SK-N-SH (cell line): ENCODE measurements at regions not wholly inside any gene's neighbourhood (a gene's known extent, or its start where the extent isn't known, plus 50 kb on each side); places are given as distances from the start of the nearest gene placed in this dataset.

Experiments
- CTCF ChIA-PET: fragments of 300-600, 350-600 bp; formaldehyde crosslinking; extraction: SDS; loops from one replicate; lab custom pipeline; 2021; lab: Yijun Ruan, JAX
- POLR2A ChIA-PET: fragments of 350-600 bp; sonication (Branson Sonifier 250); formaldehyde crosslinking; extraction: SDS; loops from one replicate; lab custom pipeline; 2020; ENCODE audit warnings: antibody characterized with exemption, inconsistent platforms; lab: Yijun Ruan, JAX
- DNase-seq: peaks from one replicate; pipeline ENCODE4 v3.0.0; 2012
- H2AFZ ChIP-seq: fragments of 200-600 bp; sonication (generic); 2 replicates; pipeline ENCODE4 v1.8.1; 2016; ENCODE audit warnings: antibody characterized with exemption, mild to moderate bottlenecking, low read depth
- H3F3A ChIP-seq: fragments of 200-600 bp; sonication (generic); replicated peaks from 2 replicates; pipeline ENCODE3; 2016; ENCODE audit warnings: antibody characterized with exemption, mild to moderate bottlenecking; ENCODE audit not compliant: insufficient read depth
- H3K27ac ChIP-seq, 2 experiments: fragments of 200-500 bp in 1 of 2; fragments of 200-600 bp in 1 of 2; sonication (Bioruptor generic) in 1 of 2; sonication (generic), shearing (Covaris generic) in 1 of 2; 2 replicates each; pipeline versions ENCODE4 v1.5.1 to v1.6.1; 2014 to 2016; ENCODE audit warnings: low read depth in 2 of 2, inconsistent platforms in 1 of 2, low read length in 1 of 2, mild to moderate bottlenecking in 1 of 2, mixed read lengths in 1 of 2
- H3K27me3 ChIP-seq: fragments of 200-600 bp; sonication (generic), shearing (Covaris generic); 2 replicates; pipeline ENCODE4 v1.6.1; 2016; ENCODE audit warnings: mixed run types; ENCODE audit not compliant: insufficient read depth
- H3K36me3 ChIP-seq, 2 experiments: fragments of 200-500 bp in 1 of 2; fragments of 200-600 bp in 1 of 2; sonication (Bioruptor generic) in 1 of 2; sonication (generic) in 1 of 2; replicated peaks in 1 of 2; 2 replicates each; pipeline versions ENCODE3 to v1.5.1; 2014 to 2016; ENCODE audit warnings: low read length in 1 of 2, mild to moderate bottlenecking in 1 of 2; ENCODE audit not compliant: insufficient read depth in 2 of 2, control insufficient read depth in 1 of 2
- H3K4me1 ChIP-seq, 2 experiments: fragments of 200-500 bp in 1 of 2; fragments of 200-600 bp in 1 of 2; sonication (Bioruptor generic) in 1 of 2; sonication (generic), shearing (Covaris generic) in 1 of 2; 2 replicates each; pipeline versions ENCODE4 v1.5.1 to v1.6.1; 2014 to 2016; ENCODE audit warnings: low read depth in 1 of 2, low read length in 1 of 2, mixed run types in 1 of 2; ENCODE audit not compliant: insufficient read depth in 2 of 2, control insufficient read depth in 1 of 2
- H3K4me2 ChIP-seq: fragments of 200-600 bp; sonication (generic), shearing (Covaris generic); 2 replicates; pipeline ENCODE4 v1.6.1; 2017; ENCODE audit warnings: mixed run types
- H3K4me3 ChIP-seq, 2 experiments: fragments of 200-500 bp in 1 of 2; fragments of 200-600 bp in 1 of 2; sonication (Bioruptor generic) in 1 of 2; sonication (generic), shearing (Covaris generic) in 1 of 2; 2 replicates each; pipeline versions ENCODE4 v1.5.1 to v1.8.1; 2014 to 2016; ENCODE audit warnings: low read depth in 2 of 2, inconsistent platforms in 1 of 2, low read length in 1 of 2, mild to moderate bottlenecking in 1 of 2, mixed read lengths in 1 of 2, moderate library complexity in 1 of 2
- H3K79me2 ChIP-seq: fragments of 200-600 bp; sonication (generic); 2 replicates; pipeline ENCODE4 v1.8.1; 2017; ENCODE audit warnings: mild to moderate bottlenecking; ENCODE audit not compliant: insufficient read depth
- H3K9ac ChIP-seq: fragments of 200-600 bp; sonication (generic); 2 replicates; pipeline ENCODE4 v1.6.1; 2017; ENCODE audit warnings: mixed run types
- H3K9me2 ChIP-seq: fragments of 200-600 bp; sonication (generic); 2 replicates; pipeline ENCODE4 v1.6.1; 2017; ENCODE audit warnings: mixed run types
- H3K9me3 ChIP-seq: fragments of 200-600 bp; sonication (generic); 2 replicates; pipeline ENCODE4 v1.6.1; 2017; ENCODE audit warnings: mixed run types, mild to moderate bottlenecking, moderate library complexity
- H4K20me1 ChIP-seq: fragments of 200-600 bp; sonication (generic); 2 replicates; pipeline ENCODE4 v1.6.1; 2017; ENCODE audit warnings: mild to moderate bottlenecking, mixed run types; ENCODE audit not compliant: insufficient read depth
- EP300 ChIP-seq, 2 experiments: IDR thresholded peaks; 2 replicates each; pipeline versions ENCODE4 v1.4.0 to v1.6.1; 2012; ENCODE audit warnings: borderline replicate concordance in 1 of 2, low read depth in 1 of 2, low read length in 1 of 2
- EZH2phosphoT487 ChIP-seq: fragments of 200-600 bp; sonication (generic); IDR thresholded peaks from 2 replicates; pipeline ENCODE4 v1.6.1; 2017; ENCODE audit warnings: low read depth, mixed run types, mild to moderate bottlenecking, antibody characterized with exemption, moderate library complexity, borderline replicate concordance
- FOSL2 ChIP-seq: IDR thresholded peaks from 2 replicates; pipeline ENCODE4 v1.4.0; 2012; ENCODE audit warnings: low read depth, mild to moderate bottlenecking, moderate library complexity, borderline replicate concordance
- JUND ChIP-seq: IDR thresholded peaks from 2 replicates; pipeline ENCODE4 v1.4.0; 2012
- MEF2A ChIP-seq: IDR thresholded peaks from 2 replicates; pipeline ENCODE4 v1.4.0; 2012; ENCODE audit warnings: low read depth, borderline replicate concordance
- MXI1 ChIP-seq: IDR thresholded peaks from 2 replicates; pipeline ENCODE4 v1.6.1; 2012; ENCODE audit warnings: mild to moderate bottlenecking, low read depth, low read length, improper control_type of control experiment
- NRF1 ChIP-seq: IDR thresholded peaks from 2 replicates; pipeline ENCODE4 v1.6.1; 2012; ENCODE audit warnings: low read depth, mild to moderate bottlenecking, low read length
- POLR2AphosphoS5 ChIP-seq: IDR thresholded peaks from 2 replicates; pipeline ENCODE4 v1.6.1; 2012; ENCODE audit warnings: low read depth, low read length
- RXRA ChIP-seq: IDR thresholded peaks from 2 replicates; pipeline ENCODE4 v1.4.0; 2012; ENCODE audit warnings: low read depth, mild to moderate bottlenecking, borderline replicate concordance
- SIN3A ChIP-seq: IDR thresholded peaks from 2 replicates; pipeline ENCODE4 v1.6.1; 2012; ENCODE audit warnings: low read depth, mild to moderate bottlenecking, low read length, moderate library complexity, borderline replicate concordance
- YY1 ChIP-seq: IDR thresholded peaks from 2 replicates; pipeline ENCODE4 v1.4.0; 2012; ENCODE audit warnings: low read depth, mild to moderate bottlenecking
- WGBS: methylation state at CpG from one replicate; pipeline ENCODE4 v1.1.6; 2017; ENCODE audit warnings: low lambda C conversion rate; 5-methylcytosine and 5-hydroxymethylcytosine counted together
- TF ChIP-seq, protein P1 (sequence below): fragments of 150-350 bp; IDR thresholded peaks from 2 replicates; pipeline ENCODE4 v1.6.1; 2017; ENCODE audit warnings: antibody characterized with exemption, low read length, low read depth, borderline replicate concordance
- TF ChIP-seq, protein P2 (sequence below): IDR thresholded peaks from 2 replicates; pipeline ENCODE4 v1.4.0; 2012; ENCODE audit warnings: low read depth
- TF ChIP-seq, protein P3 (sequence below): fragments of 200-600 bp; sonication (generic); IDR thresholded peaks from 2 replicates; pipeline ENCODE4 v1.6.1; 2017; ENCODE audit warnings: antibody characterized with exemption, mild to moderate bottlenecking, moderate library complexity

DNA sequence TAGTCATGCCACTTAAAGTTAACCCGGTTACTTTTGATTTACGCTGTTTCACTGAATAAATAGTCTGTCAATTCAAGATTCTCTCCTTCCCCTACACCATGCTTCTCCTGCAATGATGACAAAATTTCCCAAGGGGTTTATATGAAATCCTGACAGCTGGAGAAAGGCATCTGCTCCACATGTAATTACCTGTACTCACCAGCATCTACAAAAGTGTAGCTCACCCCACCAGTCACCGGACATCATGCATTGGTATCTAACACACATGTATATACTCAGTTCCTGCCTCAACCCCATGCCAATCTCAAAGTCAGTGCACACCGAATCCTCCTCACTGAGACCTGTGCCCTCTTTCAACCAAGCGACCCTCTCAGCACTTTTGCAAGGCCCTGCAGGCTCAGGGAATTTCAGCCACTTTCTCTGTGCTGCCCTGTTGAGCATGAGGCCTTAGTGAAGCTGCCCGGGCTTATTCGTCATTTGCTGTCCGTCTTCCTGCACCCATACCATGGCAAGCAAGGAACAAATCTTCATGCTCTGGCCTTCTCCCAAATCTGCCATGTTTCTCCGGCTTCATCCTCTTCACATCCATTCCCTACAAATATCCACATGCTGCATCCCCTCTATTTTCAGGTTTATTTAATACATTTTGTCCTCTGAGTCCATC is 131.6 kb downstream of the SEC23A start:
- ChIA-PET POLR2A (no interaction called here), CTCF (no interaction called here)
- no peaks in the 10 kb centered on the region for H3K9me3 ChIP-seq
- no peaks in the 10 kb centered on the region for H3K36me3 ChIP-seq
- no peaks in the 10 kb centered on the region for H4K20me1 ChIP-seq
- TF ChIP-seq FOSL2 = no peak
- TF ChIP-seq, protein P1, sequence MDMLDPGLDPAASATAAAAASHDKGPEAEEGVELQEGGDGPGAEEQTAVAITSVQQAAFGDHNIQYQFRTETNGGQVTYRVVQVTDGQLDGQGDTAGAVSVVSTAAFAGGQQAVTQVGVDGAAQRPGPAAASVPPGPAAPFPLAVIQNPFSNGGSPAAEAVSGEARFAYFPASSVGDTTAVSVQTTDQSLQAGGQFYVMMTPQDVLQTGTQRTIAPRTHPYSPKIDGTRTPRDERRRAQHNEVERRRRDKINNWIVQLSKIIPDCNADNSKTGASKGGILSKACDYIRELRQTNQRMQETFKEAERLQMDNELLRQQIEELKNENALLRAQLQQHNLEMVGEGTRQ = no peak
- no peak for TF ChIP-seq EZH2phosphoT487
- TF ChIP-seq YY1 = no peak
- H2AFZ ChIP-seq = no peak overlapping the region
- H3K9me2 ChIP-seq = no peaks in the 10 kb centered on the region
- no peak overlapping the region for H3K4me2 ChIP-seq
- 54% methylated on average over 8 of the region's 9 CpGs for WGBS
- no peaks in the 10 kb centered on the region for H3K79me2 ChIP-seq
- DNase-seq = no peak
- H3K27me3 ChIP-seq = no peaks in the 10 kb centered on the region
- no peaks in the 10 kb centered on the region for H3F3A ChIP-seq
- no peak overlapping the region for H3K27ac ChIP-seq
- no peaks in the 10 kb centered on the region for H3K4me1 ChIP-seq
- H3K4me3 ChIP-seq = no peak overlapping the region
- no peak overlapping the region for H3K9ac ChIP-seq

DNA sequence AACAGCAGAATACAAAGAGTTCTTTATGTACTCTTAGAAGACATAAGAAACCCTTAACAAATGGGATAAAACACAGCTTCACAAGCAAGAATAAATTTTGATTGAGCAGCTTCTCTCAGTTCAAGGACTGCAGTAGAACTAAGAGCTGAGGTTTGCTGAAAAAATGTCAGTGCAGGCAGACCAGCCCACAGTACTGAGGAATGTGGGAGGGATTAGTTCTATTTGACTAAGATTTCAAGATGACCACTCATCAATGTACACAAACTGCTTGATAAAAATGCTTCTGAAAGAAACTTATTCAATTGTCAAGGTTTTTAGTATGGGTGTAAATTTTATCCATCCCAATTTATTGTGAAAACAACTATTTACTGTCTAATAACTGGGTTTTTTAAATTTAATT is 138.4 kb downstream of the SEC23A start:
- Histone ChIP-seq H3K4me3 (no peak overlapping the region), H3K9ac (no peak overlapping the region), H3K4me2 (no peak overlapping the region), H3K9me2 (no peaks in the 10 kb centered on the region), H3K4me1 (no peaks in the 10 kb centered on the region), H3K27me3 (no peaks in the 10 kb centered on the region), H3K27ac (no peak overlapping the region), H3K36me3 (no peaks in the 10 kb centered on the region), H4K20me1 (no peaks in the 10 kb centered on the region), H3K79me2 (no peaks in the 10 kb centered on the region), H3K9me3 (no peaks in the 10 kb centered on the region), H2AFZ (no peak overlapping the region), H3F3A (no peaks in the 10 kb centered on the region)
- CTCF ChIA-PET = no interaction called here
- DNase-seq = no peak
- POLR2A ChIA-PET = no interaction called here
- TF ChIP-seq, protein P2, sequence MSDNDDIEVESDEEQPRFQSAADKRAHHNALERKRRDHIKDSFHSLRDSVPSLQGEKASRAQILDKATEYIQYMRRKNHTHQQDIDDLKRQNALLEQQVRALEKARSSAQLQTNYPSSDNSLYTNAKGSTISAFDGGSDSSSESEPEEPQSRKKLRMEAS = no peak
- TF ChIP-seq NRF1 = no peak
- no peak for TF ChIP-seq RXRA
- TF ChIP-seq, protein P3, sequence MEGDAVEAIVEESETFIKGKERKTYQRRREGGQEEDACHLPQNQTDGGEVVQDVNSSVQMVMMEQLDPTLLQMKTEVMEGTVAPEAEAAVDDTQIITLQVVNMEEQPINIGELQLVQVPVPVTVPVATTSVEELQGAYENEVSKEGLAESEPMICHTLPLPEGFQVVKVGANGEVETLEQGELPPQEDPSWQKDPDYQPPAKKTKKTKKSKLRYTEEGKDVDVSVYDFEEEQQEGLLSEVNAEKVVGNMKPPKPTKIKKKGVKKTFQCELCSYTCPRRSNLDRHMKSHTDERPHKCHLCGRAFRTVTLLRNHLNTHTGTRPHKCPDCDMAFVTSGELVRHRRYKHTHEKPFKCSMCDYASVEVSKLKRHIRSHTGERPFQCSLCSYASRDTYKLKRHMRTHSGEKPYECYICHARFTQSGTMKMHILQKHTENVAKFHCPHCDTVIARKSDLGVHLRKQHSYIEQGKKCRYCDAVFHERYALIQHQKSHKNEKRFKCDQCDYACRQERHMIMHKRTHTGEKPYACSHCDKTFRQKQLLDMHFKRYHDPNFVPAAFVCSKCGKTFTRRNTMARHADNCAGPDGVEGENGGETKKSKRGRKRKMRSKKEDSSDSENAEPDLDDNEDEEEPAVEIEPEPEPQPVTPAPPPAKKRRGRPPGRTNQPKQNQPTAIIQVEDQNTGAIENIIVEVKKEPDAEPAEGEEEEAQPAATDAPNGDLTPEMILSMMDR = no peak
- TF ChIP-seq MEF2A = no peak
- TF ChIP-seq JUND = no peak
- no peak for TF ChIP-seq MXI1
- TF ChIP-seq, protein P1 = no peak
- no peak for TF ChIP-seq SIN3A
- no peak for TF ChIP-seq POLR2AphosphoS5
- no peak for TF ChIP-seq EP300 (IDR thresholded peaks at IDR 0.05; ENCODE audit: borderline replicate concordance in 1 of 2, low read depth in 1 of 2, low read length in 1 of 2)
